ENCODE measurements at regions not wholly inside any gene's neighbourhood (a gene's known extent, or its start where the extent isn't known, plus 50 kb on each side); places are given as distances from the start of the nearest gene placed in this dataset.
A peak's percentile ranks its signal among the peaks of the same experiment; 100 is the strongest.

- H3K18ac ChIP-seq (ENCODE audit: insufficient read length, low read depth, low read length), result no peak overlapping the region
- H3K79me2 ChIP-seq (ENCODE audit: insufficient read depth, low read length), result no peaks in the 10 kb centered on the region
- no peak overlapping the region for H3K14ac ChIP-seq (ENCODE audit: insufficient read depth, low read length)
- H2AK5ac ChIP-seq (ENCODE audit: insufficient read length, low read length), result no peak overlapping the region
- Mint-ChIP-seq H3K36me3 (ENCODE audit: insufficient read depth in 1 of 3, low read depth in 3 of 3) (no peaks in the 10 kb centered on the region), H3K27me3 (ENCODE audit: low read depth) (peaks cover 4% of the 10 kb centered on the region; the same call in 1 of the 2 replicates), H3K27ac (peak overlapping the region in 1 of 3 experiments; percentile 45; a peak in 1 of 7 replicates), H3K4me1 (peaks cover 10 to 12% of the 10 kb centered on the region in 2 experiments), H3K4me3 (no peak overlapping the region), H3K9me3 (no peaks in the 10 kb centered on the region)
- no peak overlapping the region for H3K56ac ChIP-seq (ENCODE audit: insufficient read length, low read depth, low read length)
- H3K4me2 ChIP-seq (ENCODE audit: insufficient read depth, insufficient read length, low read length), result no peak overlapping the region
- TF ChIP-seq CTCF (conservative IDR thresholded peaks at IDR 0.05), result no peak
- no peaks in the 10 kb centered on the region for H3K23me2 ChIP-seq (ENCODE audit: insufficient read length, low read depth, low read length, poor library complexity, severe bottlenecking)
- no peak overlapping the region for H2BK20ac ChIP-seq (ENCODE audit: low read depth, low read length, poor library complexity, severe bottlenecking)
- H2BK5ac ChIP-seq (ENCODE audit: insufficient read length, low read length), result no peak overlapping the region
- H2AFZ ChIP-seq (ENCODE audit: low read length), result no peak overlapping the region
- H2BK12ac ChIP-seq (ENCODE audit: insufficient read length, low read depth, low read length), result no peak overlapping the region
- H3K27me3 ChIP-seq (ENCODE audit: insufficient read depth, low read length), result no peaks in the 10 kb centered on the region
- H3K4ac ChIP-seq (ENCODE audit: low read depth, low read length), result no peak overlapping the region
- no peak overlapping the region for H4K5ac ChIP-seq (ENCODE audit: insufficient read length, low read depth, low read length)
- no peak overlapping the region for H4K91ac ChIP-seq (ENCODE audit: insufficient read length, low read depth, low read length)
- DNase-seq, result no peak
- no peak overlapping the region for H2BK120ac ChIP-seq (ENCODE audit: low read depth, low read length, poor library complexity, severe bottlenecking)
- H3K9me3 ChIP-seq (ENCODE audit: control insufficient read depth, low read depth, low read length), result no peaks in the 10 kb centered on the region
- WGBS (ENCODE audit: extremely low coverage, insufficient read length, low lambda C conversion rate), result no CpG with 5 or more reads among the region's 1 CpG
- H3T11ph ChIP-seq (ENCODE audit: low read length), result no peak overlapping the region
- no peak overlapping the region for H3K27ac ChIP-seq (ENCODE audit: insufficient read length, low read depth, low read length)
- no peak overlapping the region for H3K23ac ChIP-seq (ENCODE audit: insufficient read length, low read depth, low read length)
- H3K9ac ChIP-seq (ENCODE audit: extremely low read depth, insufficient read length, low read length), result no peak overlapping the region
- H3K79me1 ChIP-seq (ENCODE audit: insufficient read depth, low read depth, low read length, poor library complexity, severe bottlenecking), result no peaks in the 10 kb centered on the region
- H2BK15ac ChIP-seq (ENCODE audit: low read depth, low read length), result no peak overlapping the region
- no peaks in the 10 kb centered on the region for H4K20me1 ChIP-seq (ENCODE audit: control insufficient read depth, insufficient read depth, insufficient read length)
- H4K8ac ChIP-seq (replicated peaks; ENCODE audit: insufficient read length, low read depth, low read length), result no peak overlapping the region
- no peaks in the 10 kb centered on the region for H3K4me1 ChIP-seq (ENCODE audit: insufficient read depth, low read length)
Observed at GRCh38 chr6:125567407-125567806, 182.0 kb upstream of the HEY2 start.
